Testis (tissue), 2 donors: ENCODE measurements at regions not wholly inside any gene's neighbourhood (a gene's known extent, or its start where the extent isn't known, plus 50 kb on each side); places are given as distances from the start of the nearest gene placed in this dataset.

ENCODE experiments used
- DNase-seq: peaks from one replicate; pipeline ENCODE4 v3.0.0-alpha.2; 2019
- H3K27ac ChIP-seq, 2 donors: fragments of 200-600 bp; sonication (generic); one replicate each; pipeline ENCODE4 v1.5.1; 2019
- H3K27me3 ChIP-seq: fragments of 200-600 bp; sonication (generic); one replicate; pipeline ENCODE4 v1.5.1; 2019
- H3K36me3 ChIP-seq: fragments of 200-600 bp; sonication (generic); one replicate; pipeline ENCODE4 v1.5.1; 2017; ENCODE audit warnings: low read depth; ENCODE audit errors: missing control alignments
- H3K4me1 ChIP-seq: fragments of 200-600 bp; sonication (generic); one replicate; pipeline ENCODE4 v1.5.1; 2019
- H3K4me3 ChIP-seq, 2 donors: fragments of 200-600 bp; sonication (generic); one replicate each; pipeline ENCODE4 v1.5.1; 2017 to 2019
- H3K9me3 ChIP-seq: fragments of 200-600 bp; sonication (generic); one replicate; pipeline ENCODE4 v1.5.1; 2017
- POLR2A ChIP-seq: fragments of 450-650 bp; IDR thresholded peaks from one replicate; pipeline ENCODE4 v1.6.1; 2017; ENCODE audit warnings: antibody characterized with exemption, mild to moderate bottlenecking, moderate library complexity
- WGBS, 2 donors: methylation state at CpG; one replicate each; pipeline ENCODE4 v1.1.5; 2018; 5-methylcytosine and 5-hydroxymethylcytosine counted together
- intact Hi-C: fragments of 100-400 bp; cut with DNase I; formaldehyde crosslinking; loops from one replicate; pipeline ENCODE4 v1.15.1; 2023; ENCODE audit warnings: low total_unique reads
- TF ChIP-seq, protein P1 (sequence below), 3 experiments: fragments of 450-650 bp in 2 of 3; fragments of 200-600 bp in 1 of 3; sonication (generic) in 1 of 3; IDR thresholded peaks; one replicate each; pipeline ENCODE4 v1.5.1; 2016 to 2019; ENCODE audit warnings: antibody characterized with exemption in 3 of 3, mild to moderate bottlenecking in 2 of 3, moderate library complexity in 1 of 3

DNA sequence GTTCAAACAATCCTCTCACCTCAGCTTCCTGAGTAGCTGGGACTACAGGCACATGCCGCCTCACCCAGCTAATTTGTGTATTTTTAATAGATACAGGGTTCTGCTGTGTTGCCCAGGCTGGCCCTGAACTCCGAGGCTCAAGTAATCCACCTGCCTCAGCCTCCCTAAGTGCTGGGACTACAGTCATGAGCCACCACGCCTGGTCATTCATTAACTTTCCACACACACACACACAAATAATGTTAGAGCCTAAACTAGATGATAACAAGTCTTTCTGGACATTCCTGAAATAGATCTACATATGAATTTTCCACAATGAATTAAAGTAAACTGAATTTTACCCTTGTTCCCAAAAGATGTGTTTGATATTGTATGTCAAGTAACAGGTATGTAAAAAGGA is 776.0 kb downstream of the GALC start:
- Histone ChIP-seq H3K9me3 (no peaks in the 10 kb centered on the region), H3K27me3 (no peaks in the 10 kb centered on the region), H3K36me3 (no peaks in the 10 kb centered on the region), H3K4me3 (no peak overlapping the region), H3K4me1 (no peaks in the 10 kb centered on the region), H3K27ac (no peak overlapping the region)
- intact Hi-C loops, result no loop called here
- 91 to 94% methylated on average over 3 of the region's 3 CpGs for WGBS, 2 donors
- DNase-seq, result no peak
- TF ChIP-seq, protein P1, sequence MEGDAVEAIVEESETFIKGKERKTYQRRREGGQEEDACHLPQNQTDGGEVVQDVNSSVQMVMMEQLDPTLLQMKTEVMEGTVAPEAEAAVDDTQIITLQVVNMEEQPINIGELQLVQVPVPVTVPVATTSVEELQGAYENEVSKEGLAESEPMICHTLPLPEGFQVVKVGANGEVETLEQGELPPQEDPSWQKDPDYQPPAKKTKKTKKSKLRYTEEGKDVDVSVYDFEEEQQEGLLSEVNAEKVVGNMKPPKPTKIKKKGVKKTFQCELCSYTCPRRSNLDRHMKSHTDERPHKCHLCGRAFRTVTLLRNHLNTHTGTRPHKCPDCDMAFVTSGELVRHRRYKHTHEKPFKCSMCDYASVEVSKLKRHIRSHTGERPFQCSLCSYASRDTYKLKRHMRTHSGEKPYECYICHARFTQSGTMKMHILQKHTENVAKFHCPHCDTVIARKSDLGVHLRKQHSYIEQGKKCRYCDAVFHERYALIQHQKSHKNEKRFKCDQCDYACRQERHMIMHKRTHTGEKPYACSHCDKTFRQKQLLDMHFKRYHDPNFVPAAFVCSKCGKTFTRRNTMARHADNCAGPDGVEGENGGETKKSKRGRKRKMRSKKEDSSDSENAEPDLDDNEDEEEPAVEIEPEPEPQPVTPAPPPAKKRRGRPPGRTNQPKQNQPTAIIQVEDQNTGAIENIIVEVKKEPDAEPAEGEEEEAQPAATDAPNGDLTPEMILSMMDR (IDR thresholded peaks at IDR 0.05), result no peak
- no peak for TF ChIP-seq POLR2A

- TF ChIP-seq, protein P1 (IDR thresholded peaks at IDR 0.05), result no peak
- no peak for TF ChIP-seq POLR2A
- Histone ChIP-seq H3K4me1 (no peaks in the 10 kb centered on the region), H3K27ac (no peak overlapping the region), H3K27me3 (no peaks in the 10 kb centered on the region), H3K4me3 (no peak overlapping the region), H3K9me3 (no peaks in the 10 kb centered on the region), H3K36me3 (no peaks in the 10 kb centered on the region)
- intact Hi-C loops, result no loop called here
- no peak for DNase-seq
- 88 to 90% methylated on average over 1 of the region's 1 CpG for WGBS, 2 donors
These were observed 778.4 kb downstream of the GALC start for GRCh38 chr14:87214558-87214957.

DNA sequence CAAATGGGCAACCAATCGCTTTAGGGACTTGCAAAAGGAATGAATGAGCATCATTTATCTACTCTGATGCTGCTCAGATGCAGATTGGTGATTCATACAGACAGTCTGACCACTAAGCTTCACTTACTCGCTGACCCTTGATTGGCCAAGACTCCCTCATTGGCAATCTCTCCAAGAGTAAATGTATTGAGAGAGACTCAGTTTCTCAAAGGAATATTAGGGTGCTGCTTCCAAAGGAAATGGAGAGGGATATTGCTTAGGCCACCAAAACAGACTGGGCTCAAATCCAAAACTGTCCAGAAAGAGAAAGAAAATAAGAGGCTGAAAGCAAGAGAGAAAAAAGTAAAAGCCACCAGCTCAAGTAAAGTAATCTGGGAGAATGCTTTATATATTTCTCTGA is 785.2 kb downstream of the GALC start:
- Histone ChIP-seq H3K4me3 (no peak overlapping the region), H3K4me1 (no peaks in the 10 kb centered on the region), H3K36me3 (no peaks in the 10 kb centered on the region), H3K27me3 (no peaks in the 10 kb centered on the region), H3K27ac (no peak overlapping the region), H3K9me3 (no peaks in the 10 kb centered on the region)
- WGBS, 2 donors, result 86 to 91% methylated on average over 2 of the region's 2 CpGs
- intact Hi-C loops, result no loop called here
- TF ChIP-seq POLR2A, result no peak
- DNase-seq, result no peak

GRCh38 chr14:87205811-87206210 is 787.2 kb downstream of the GALC start:
- Histone ChIP-seq H3K4me1 (no peaks in the 10 kb centered on the region), H3K9me3 (no peaks in the 10 kb centered on the region), H3K27me3 (no peaks in the 10 kb centered on the region), H3K4me3 (no peak overlapping the region), H3K27ac (no peak overlapping the region), H3K36me3 (no peaks in the 10 kb centered on the region)
- TF ChIP-seq POLR2A, result no peak
- TF ChIP-seq, protein P1 (IDR thresholded peaks at IDR 0.05), result no peak
- no peak for DNase-seq
- 86 to 90% methylated on average over 3 of the region's 3 CpGs for WGBS, 2 donors
- intact Hi-C loops, result no loop called here

- TF ChIP-seq POLR2A, result no peak
- TF ChIP-seq, protein P1 (IDR thresholded peaks at IDR 0.05), result no peak
- H3K36me3 ChIP-seq, result no peaks in the 10 kb centered on the region
- no peak overlapping the region for H3K27ac ChIP-seq
- no peaks in the 10 kb centered on the region for H3K4me1 ChIP-seq
- H3K9me3 ChIP-seq, result no peaks in the 10 kb centered on the region
- WGBS, 2 donors, result 77 to 79% methylated on average over 5 of the region's 5 CpGs
- intact Hi-C loops, result no loop called here
- DNase-seq, result no peak
- no peak overlapping the region for H3K4me3 ChIP-seq
- H3K27me3 ChIP-seq, result no peaks in the 10 kb centered on the region
These were observed 789.6 kb downstream of the GALC start for GRCh38 chr14:87203346-87203745.
